ENCODE measurements at regions not wholly inside any gene's neighbourhood (a gene's known extent, or its start where the extent isn't known, plus 50 kb on each side); places are given as distances from the start of the nearest gene placed in this dataset.
"Not testable (repeated sequence)": the region's sequence is repeated elsewhere in the genome, so short reads cannot be mapped to it uniquely, and the experiment has no call there.

DNA sequence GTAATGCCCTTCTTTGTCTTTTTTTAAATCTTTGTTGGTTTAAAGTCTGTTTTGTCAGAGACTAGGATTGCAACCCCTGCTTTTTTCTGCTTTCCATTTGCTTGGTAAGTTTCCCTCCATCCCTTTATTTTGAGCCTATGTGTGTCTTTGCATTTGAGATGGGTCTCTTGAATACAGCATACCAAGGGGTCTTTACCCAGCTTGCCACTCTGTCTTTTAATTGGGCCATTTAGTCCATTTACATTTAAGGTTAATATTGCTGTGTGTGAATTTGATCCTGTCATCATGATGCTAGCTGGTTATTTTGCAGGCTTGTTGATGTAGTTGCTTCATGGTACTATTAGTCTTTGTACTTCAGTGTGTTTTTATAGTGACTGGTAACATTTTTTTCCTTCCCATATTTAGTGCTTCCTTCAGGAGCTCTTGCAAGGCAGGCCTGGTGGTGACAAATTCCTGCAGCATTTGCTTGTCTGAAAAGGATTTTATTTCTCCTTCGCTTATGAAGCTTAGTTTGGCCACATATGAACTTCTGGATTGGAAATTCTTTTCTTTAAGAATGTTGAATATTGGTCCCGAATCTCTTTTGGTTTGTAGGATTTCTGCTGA, 215.0 kb downstream of the CYB561 start:
- DNase-seq; ATAC-seq; H3K9me3 Mint-ChIP-seq (ENCODE audit: low read depth); H3K27me3 Mint-ChIP-seq; H3K4me1 Mint-ChIP-seq; H3K27ac Mint-ChIP-seq; H3K4me3 Mint-ChIP-seq; CTCF ChIA-PET: not testable (repeated sequence)
- peaks cover 14% of the 10 kb centered on the region for H3K36me3 Mint-ChIP-seq

GRCh38 chr17:63232565-63233310, 213.4 kb downstream of the CYB561 start:
- CTCF ChIA-PET, result no interaction called here
- no peak overlapping the region for H3K4me3 Mint-ChIP-seq
- H3K4me1 Mint-ChIP-seq, result no peaks in the 10 kb centered on the region
- peaks cover 13% of the 10 kb centered on the region for H3K36me3 Mint-ChIP-seq
- peaks cover 9% of the 10 kb centered on the region for H3K9me3 Mint-ChIP-seq (ENCODE audit: low read depth)
- DNase-seq, result no peak
- H3K27ac Mint-ChIP-seq, result no peak overlapping the region
- H3K27me3 Mint-ChIP-seq, result no peaks in the 10 kb centered on the region
- ATAC-seq, result no peak

DNA sequence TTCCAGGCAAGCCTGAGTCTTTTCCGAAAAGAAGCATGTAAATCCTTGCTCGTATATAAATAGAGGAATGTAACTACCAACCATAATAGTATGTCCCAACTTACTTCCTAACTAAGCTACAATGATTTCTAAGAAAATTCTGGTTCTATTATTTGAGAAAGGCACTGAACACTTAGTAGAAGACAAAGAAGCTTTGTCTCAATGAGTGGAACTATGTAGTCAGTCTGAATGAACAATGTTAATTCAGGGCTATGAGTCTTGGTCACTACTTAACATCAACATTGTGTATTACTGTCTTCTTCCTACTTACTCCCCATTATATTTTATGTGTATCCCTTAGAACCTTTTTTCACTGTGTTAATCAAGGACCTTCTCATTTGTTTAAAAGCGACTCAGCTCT, 206.0 kb downstream of the CYB561 start:
- ATAC-seq, result no peak
- H3K9me3 Mint-ChIP-seq (ENCODE audit: low read depth), result no peaks in the 10 kb centered on the region
- CTCF ChIA-PET, result no interaction called here

GRCh38 chr17:63246344-63246743, 199.8 kb downstream of the CYB561 start:
- ATAC-seq (no peak), DNase-seq (no peak)
- H3K27ac Mint-ChIP-seq, result no peak overlapping the region
- H3K4me3 Mint-ChIP-seq, result no peak overlapping the region
- CTCF ChIA-PET, result no interaction called here
- H3K27me3 Mint-ChIP-seq, result no peaks in the 10 kb centered on the region
- peaks cover 2% of the 10 kb centered on the region for H3K36me3 Mint-ChIP-seq
- no peaks in the 10 kb centered on the region for H3K4me1 Mint-ChIP-seq
- no peaks in the 10 kb centered on the region for H3K9me3 Mint-ChIP-seq (ENCODE audit: low read depth)

More for the DNA sequence above, 206.0 kb downstream of the CYB561 start:
- H3K4me1 Mint-ChIP-seq, result no peaks in the 10 kb centered on the region
- H3K4me3 Mint-ChIP-seq, result no peak overlapping the region
- DNase-seq, result no peak
- H3K27ac Mint-ChIP-seq, result no peak overlapping the region
- peaks cover 4% of the 10 kb centered on the region for H3K36me3 Mint-ChIP-seq
- H3K27me3 Mint-ChIP-seq, result no peaks in the 10 kb centered on the region

DNA sequence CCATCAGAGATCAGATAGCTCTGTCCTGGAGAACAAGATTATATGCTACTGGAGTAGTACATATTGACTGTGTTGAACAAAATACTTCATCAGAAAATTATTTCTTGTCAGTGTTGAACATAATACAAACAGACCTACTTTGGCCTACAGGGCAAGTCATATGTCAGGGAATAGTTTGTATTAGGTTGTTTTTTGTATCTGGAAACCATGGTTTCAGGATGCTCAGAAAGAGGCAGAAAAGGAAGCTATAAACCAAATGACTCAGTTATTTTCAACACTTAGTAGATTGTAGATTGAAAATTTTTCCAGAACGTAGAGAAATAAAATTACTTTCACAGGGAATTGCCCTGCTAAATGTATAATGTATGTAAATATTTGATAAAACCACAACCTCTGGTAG, 198.4 kb downstream of the CYB561 start:
- no peak for ATAC-seq
- Mint-ChIP-seq H3K36me3 (peaks cover 2% of the 10 kb centered on the region), H3K9me3 (ENCODE audit: low read depth) (no peaks in the 10 kb centered on the region), H3K4me1 (no peaks in the 10 kb centered on the region), H3K27me3 (no peaks in the 10 kb centered on the region), H3K27ac (no peak overlapping the region), H3K4me3 (no peak overlapping the region)
- no peak for DNase-seq
- CTCF ChIA-PET, result interaction anchor here (1.5 kb wide), 1 partner anchor 15 kb away, joined by 3 read pairs; no protein-coding TSS in a partner anchor

DNA sequence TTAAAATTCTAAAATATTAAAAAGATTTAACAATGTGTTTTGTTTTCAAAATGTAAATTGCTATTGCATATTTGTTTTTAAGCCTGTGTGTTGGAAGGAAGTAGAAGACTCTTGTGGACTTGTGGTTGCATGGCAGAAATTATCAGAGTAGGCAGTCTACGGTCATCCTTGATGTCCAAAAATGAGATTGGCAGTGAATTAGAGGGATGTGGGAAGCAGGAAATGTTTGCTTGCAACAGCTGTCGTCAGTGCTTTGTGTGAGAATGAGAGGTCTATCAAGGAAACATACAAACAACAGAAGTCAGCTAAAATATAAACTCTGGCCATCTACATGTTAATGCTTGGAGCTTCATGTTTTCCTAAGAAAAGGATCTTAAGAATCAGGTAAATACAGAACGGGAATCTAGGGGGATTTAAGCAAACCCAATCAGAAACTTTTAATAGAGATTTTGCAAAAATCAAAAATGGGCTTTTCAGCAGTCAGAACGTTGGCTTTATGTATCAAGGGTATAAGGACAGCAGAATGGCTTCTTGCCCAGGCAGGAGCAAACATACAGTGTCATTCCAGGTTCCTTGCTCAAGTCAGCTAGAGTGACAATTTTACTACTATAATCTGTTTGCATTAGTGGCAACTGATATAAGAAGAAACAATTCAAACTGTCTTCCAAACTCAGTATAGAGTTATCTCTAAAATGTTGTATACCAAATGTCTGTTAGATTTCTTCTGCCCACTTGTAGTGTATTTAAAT, 196.7 kb downstream of the CYB561 start:
- CTCF ChIA-PET, result interaction anchor here (0.7 kb wide), 1 partner anchor 608 kb away, joined by 3 read pairs; no protein-coding TSS in a partner anchor
- DNase-seq, result no peak
- no peak overlapping the region for H3K27ac Mint-ChIP-seq
- H3K4me3 Mint-ChIP-seq, result no peak overlapping the region
- no peaks in the 10 kb centered on the region for H3K27me3 Mint-ChIP-seq
- no peaks in the 10 kb centered on the region for H3K4me1 Mint-ChIP-seq
- ATAC-seq, result no peak
- H3K9me3 Mint-ChIP-seq (ENCODE audit: low read depth), result no peaks in the 10 kb centered on the region
- H3K36me3 Mint-ChIP-seq, result peaks cover 2% of the 10 kb centered on the region

DNA sequence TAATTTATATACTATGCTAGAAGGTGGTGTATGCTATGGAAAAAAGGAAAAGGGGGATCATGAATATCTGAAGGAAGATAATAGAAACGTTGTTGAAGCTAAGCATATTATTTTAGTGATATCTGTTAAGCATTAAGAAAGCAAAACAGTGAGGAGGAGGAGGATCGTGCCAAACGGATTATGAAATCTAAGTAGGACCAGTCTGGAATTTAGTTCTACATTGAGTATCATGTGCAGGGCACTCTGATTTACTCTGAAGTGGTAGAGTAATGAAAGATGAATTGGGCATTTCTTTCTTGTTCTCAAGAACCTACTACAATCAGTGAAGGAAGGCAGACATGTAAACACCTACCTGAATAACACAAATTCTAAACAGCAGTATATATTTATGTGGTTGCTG, 195.3 kb downstream of the CYB561 start:
- Mint-ChIP-seq H3K27ac (no peak overlapping the region), H3K27me3 (no peaks in the 10 kb centered on the region), H3K9me3 (ENCODE audit: low read depth) (peaks cover 4% of the 10 kb centered on the region), H3K4me3 (no peak overlapping the region), H3K4me1 (no peaks in the 10 kb centered on the region), H3K36me3 (peaks cover 4% of the 10 kb centered on the region)
- CTCF ChIA-PET, result no interaction called here
- DNase-seq (no peak), ATAC-seq (no peak)

DNA sequence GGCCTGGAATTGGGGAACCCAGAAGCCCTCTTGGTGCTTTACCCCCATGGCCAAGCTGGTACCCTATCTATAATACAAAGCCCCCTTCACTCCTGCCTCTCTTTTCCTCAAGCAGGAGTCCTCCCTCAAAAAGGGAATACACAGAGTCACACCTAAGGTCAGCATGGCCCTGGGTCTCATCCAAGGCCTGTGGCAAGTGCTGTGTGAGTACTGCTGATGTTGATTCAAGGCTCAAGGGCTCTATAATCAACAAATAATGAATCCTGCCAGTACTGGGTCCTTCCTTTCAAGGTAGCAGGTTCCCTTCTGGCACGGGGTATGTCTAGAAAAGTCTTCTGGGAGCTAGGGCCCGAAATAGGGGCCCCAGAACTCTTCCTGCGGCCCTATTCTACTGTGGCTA, 187.3 kb downstream of the CYB561 start:
- Mint-ChIP-seq H3K4me1 (no peaks in the 10 kb centered on the region), H3K4me3 (no peak overlapping the region), H3K9me3 (ENCODE audit: low read depth) (peaks cover 4% of the 10 kb centered on the region), H3K27me3 (no peaks in the 10 kb centered on the region), H3K27ac (no peak overlapping the region), H3K36me3 (peaks cover 4% of the 10 kb centered on the region)
- CTCF ChIA-PET, result no interaction called here
- no peak for ATAC-seq
- no peak for DNase-seq

GRCh38 chr17:63262751-63263476, 183.2 kb downstream of the CYB561 start:
- H3K36me3 Mint-ChIP-seq, result no peaks in the 10 kb centered on the region
- no peaks in the 10 kb centered on the region for H3K9me3 Mint-ChIP-seq (ENCODE audit: low read depth)
- CTCF ChIA-PET, result interaction anchor here (1.3 kb wide), 1 partner anchor 15 kb away, joined by 3 read pairs; no protein-coding TSS in a partner anchor
- DNase-seq (no peak), ATAC-seq (no peak)
- no peaks in the 10 kb centered on the region for H3K27me3 Mint-ChIP-seq
- H3K4me3 Mint-ChIP-seq, result no peak overlapping the region
- H3K27ac Mint-ChIP-seq, result no peak overlapping the region
- no peaks in the 10 kb centered on the region for H3K4me1 Mint-ChIP-seq

GRCh38 chr17:63265526-63265925, 180.6 kb downstream of the CYB561 start:
- Mint-ChIP-seq H3K4me3 (no peak overlapping the region), H3K4me1 (peaks cover 1% of the 10 kb centered on the region), H3K27me3 (no peaks in the 10 kb centered on the region), H3K27ac (no peak overlapping the region), H3K36me3 (no peaks in the 10 kb centered on the region), H3K9me3 (ENCODE audit: low read depth) (no peaks in the 10 kb centered on the region)
- ATAC-seq (no peak), DNase-seq (no peak)
- CTCF ChIA-PET, result interaction anchor here (0.7 kb wide), 1 partner anchor 632 kb away, joined by 3 read pairs; no protein-coding TSS in a partner anchor

DNA sequence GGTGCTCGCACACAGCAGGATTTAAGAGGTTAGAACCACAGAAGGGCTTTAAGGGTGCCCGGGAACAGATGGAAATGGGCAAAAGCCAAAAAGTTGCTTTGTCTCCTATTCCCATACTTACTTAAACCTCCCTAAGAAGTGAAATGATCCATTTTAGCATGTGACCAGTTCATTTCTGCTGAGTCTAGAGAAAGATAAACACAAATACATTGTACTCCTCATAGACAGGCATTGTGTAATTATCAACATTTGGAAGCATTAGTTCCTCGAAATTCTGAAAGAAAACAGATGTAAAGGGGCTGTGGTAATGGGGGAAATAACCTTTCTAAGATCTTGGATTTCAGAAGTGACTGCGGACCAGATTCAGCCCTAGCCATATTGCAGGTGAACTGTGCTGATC, 178.3 kb downstream of the CYB561 start:
- Mint-ChIP-seq H3K4me3 (no peak overlapping the region), H3K27me3 (no peaks in the 10 kb centered on the region), H3K4me1 (peaks cover 5% of the 10 kb centered on the region), H3K9me3 (ENCODE audit: low read depth) (no peaks in the 10 kb centered on the region), H3K36me3 (no peaks in the 10 kb centered on the region), H3K27ac (no peak overlapping the region)
- DNase-seq, result no peak
- CTCF ChIA-PET, result no interaction called here
- no peak for ATAC-seq

- no peak for ATAC-seq
- Mint-ChIP-seq H3K4me1 (peaks cover 5% of the 10 kb centered on the region), H3K27ac (no peak overlapping the region), H3K4me3 (no peak overlapping the region), H3K9me3 (ENCODE audit: low read depth) (no peaks in the 10 kb centered on the region), H3K36me3 (no peaks in the 10 kb centered on the region), H3K27me3 (no peaks in the 10 kb centered on the region)
- CTCF ChIA-PET, result no interaction called here
- DNase-seq, result no peak
Observed at GRCh38 chr17:63268827-63269226, 177.3 kb downstream of the CYB561 start.

- ATAC-seq, result no peak
- H3K27ac Mint-ChIP-seq, result no peak overlapping the region
- CTCF ChIA-PET, result no interaction called here
- no peaks in the 10 kb centered on the region for H3K27me3 Mint-ChIP-seq
- no peak for DNase-seq
- no peaks in the 10 kb centered on the region for H3K9me3 Mint-ChIP-seq (ENCODE audit: low read depth)
- no peaks in the 10 kb centered on the region for H3K36me3 Mint-ChIP-seq
- H3K4me1 Mint-ChIP-seq, result peaks cover 9% of the 10 kb centered on the region
- no peak overlapping the region for H3K4me3 Mint-ChIP-seq
Observed at GRCh38 chr17:63270610-63271009, 175.5 kb downstream of the CYB561 start.

All from activated CD8-positive, alpha-beta memory T cell treated with anti-CD3 and anti-CD28 coated beads, Interleukin-2, amount 10 ng/mL, durations not matched to agents 7 days and 5 days (primary cell).